B cell (primary cell): ENCODE measurements at regions not wholly inside any gene's neighbourhood (a gene's known extent, or its start where the extent isn't known, plus 50 kb on each side); places are given as distances from the start of the nearest gene placed in this dataset.

Source experiments
- ATAC-seq: fragments of 200-7000 bp; cut with Tn5 transposase; one replicate; pipeline ENCODE4 v1.10.0; 2021; ENCODE audit warnings: low read depth, mild to moderate bottlenecking, moderate number of reproducible peaks, moderate library complexity
- CTCF ChIA-PET: fragments of 350-600 bp; sonication (Branson Sonifier 250); formaldehyde crosslinking; loops from one replicate; lab custom pipeline; 2021; ENCODE audit warnings: antibody characterized with exemption, inconsistent platforms; lab: Charles Lee
- POLR2A ChIA-PET: fragments of 350-600 bp; sonication (Branson Sonifier 250); formaldehyde crosslinking; loops from one replicate; lab custom pipeline; 2021; ENCODE audit warnings: antibody characterized with exemption; lab: Charles Lee
- DNase-seq: peaks from one replicate; pipeline ENCODE4 v3.0.0; 2013
- H2AFZ ChIP-seq: 2 replicates; pipeline ENCODE4 v1.6.1; 2012; ENCODE audit warnings: mild to moderate bottlenecking, low read depth, low read length; ENCODE audit not compliant: insufficient read depth, poor library complexity, severe bottlenecking
- H3K27ac ChIP-seq, 2 donors: 1 replicate in 1 of 2; 2 replicates in 1 of 2; pipeline ENCODE4 v1.5.1; 2012 to 2013; ENCODE audit warnings: low read length in 2 of 2, mild to moderate bottlenecking in 2 of 2, moderate library complexity in 1 of 2
- H3K27me3 ChIP-seq, 4 experiments: fragments of 200-600 bp in 1 of 4; sonication (generic) in 1 of 4; replicated peaks in 1 of 4; 1 replicate in 2 of 4; 2 replicates in 2 of 4; pipeline versions ENCODE4 v1.6.1 to v1.7.0; 2013 to 2016; ENCODE audit warnings: low read length in 3 of 4, mild to moderate bottlenecking in 2 of 4, mixed read lengths in 1 of 4, moderate library complexity in 1 of 4; ENCODE audit not compliant: insufficient read depth in 4 of 4, control insufficient read depth in 3 of 4; ENCODE audit errors: control extremely low read depth in 1 of 4
- H3K36me3 ChIP-seq, 2 experiments: replicated peaks in 1 of 2; 1 replicate in 1 of 2; 2 replicates in 1 of 2; pipeline versions ENCODE4 v1.6.1 to v1.7.1; 2013; ENCODE audit warnings: low read length in 1 of 2; ENCODE audit not compliant: insufficient read depth in 2 of 2, control insufficient read depth in 1 of 2; ENCODE audit errors: control extremely low read depth in 1 of 2, extremely low read depth in 1 of 2
- H3K4me1 ChIP-seq, 2 donors: fragments of 200-600 bp in 1 of 2; sonication (generic) in 1 of 2; 1 replicate in 1 of 2; 2 replicates in 1 of 2; pipeline versions ENCODE4 v1.5.1 to v1.6.1; 2013 to 2017; ENCODE audit warnings: low read length in 2 of 2; ENCODE audit not compliant: control insufficient read depth in 2 of 2, insufficient read depth in 2 of 2
- H3K4me2 ChIP-seq: replicated peaks from 2 replicates; pipeline ENCODE3; 2012; ENCODE audit warnings: mild to moderate bottlenecking, low read depth, low read length; ENCODE audit not compliant: poor library complexity, severe bottlenecking
- H3K4me3 ChIP-seq, 5 experiments: fragments of 200-600 bp in 1 of 5; sonication (generic) in 1 of 5; 1 replicate in 3 of 5; 2 replicates in 2 of 5; pipeline versions ENCODE4 v1.5.1 to v1.7.0; 2011 to 2016; ENCODE audit warnings: low read length in 4 of 5, mild to moderate bottlenecking in 4 of 5, low read depth in 2 of 5, control low read depth in 1 of 5, moderate library complexity in 1 of 5; ENCODE audit not compliant: insufficient read depth in 1 of 5; ENCODE audit errors: control extremely low read depth in 1 of 5, extremely low read depth in 1 of 5
- H3K79me2 ChIP-seq: fragments of 200-600 bp; sonication (generic); one replicate; pipeline ENCODE4 v1.6.0; 2016; ENCODE audit warnings: low read length; ENCODE audit not compliant: control insufficient read depth, insufficient read depth
- H3K9ac ChIP-seq: fragments of 200-600 bp; sonication (generic); 2 replicates; pipeline ENCODE4 v1.6.1; 2017; ENCODE audit warnings: mild to moderate bottlenecking, low read length, moderate library complexity
- H3K9me3 ChIP-seq, 3 donors: one replicate each; pipeline versions ENCODE4 v1.6.1 to v1.7.1; 2013; ENCODE audit warnings: low read length in 2 of 3; ENCODE audit not compliant: control insufficient read depth in 2 of 3, insufficient read depth in 1 of 3; ENCODE audit errors: control extremely low read depth in 1 of 3
- H4K20me1 ChIP-seq: 2 replicates; pipeline ENCODE4 v1.6.0; 2012; ENCODE audit warnings: mild to moderate bottlenecking, low read length; ENCODE audit not compliant: insufficient read depth, control insufficient read depth, poor library complexity, severe bottlenecking
- H3K27ac Mint-ChIP-seq: one replicate; pipeline ENCODE4 v1.8.0; 2021; ENCODE audit warnings: mixed read lengths
- H3K27me3 Mint-ChIP-seq: one replicate; pipeline ENCODE4 v1.8.0; 2021; ENCODE audit warnings: mixed read lengths
- H3K4me1 Mint-ChIP-seq: one replicate; pipeline ENCODE4 v1.8.0; 2021; ENCODE audit warnings: mixed read lengths
- H3K4me3 Mint-ChIP-seq: one replicate; pipeline ENCODE4 v1.8.0; 2021; ENCODE audit warnings: mixed read lengths
- H3K9me3 Mint-ChIP-seq: one replicate; pipeline ENCODE4 v1.8.0; 2022; ENCODE audit warnings: mixed read lengths; ENCODE audit not compliant: insufficient read depth
- CTCF ChIP-seq: fragments of 200-600 bp; IDR thresholded peaks from one replicate; pipeline ENCODE4 v1.8.0; 2022; ENCODE audit warnings: antibody characterized with exemption, mild to moderate bottlenecking
- EZH2 ChIP-seq: IDR thresholded peaks from 2 replicates; pipeline ENCODE4 v1.6.1; 2012; ENCODE audit warnings: borderline replicate concordance, low read depth, mild to moderate bottlenecking, moderate library complexity, low read length; ENCODE audit not compliant: insufficient read depth, poor library complexity, severe bottlenecking
- WGBS: methylation state at CpG from one replicate; pipeline ENCODE4 v1.1.5; 2013; ENCODE audit warnings: missing lambda C conversion rate; ENCODE audit not compliant: insufficient coverage; 5-methylcytosine and 5-hydroxymethylcytosine counted together
- intact Hi-C: fragments of 100-400 bp; cut with micrococcal nuclease; formaldehyde crosslinking; loops from one replicate; pipeline ENCODE4 v1.10.0; 2022

GRCh38 chr16:79317026-79317425, 283.5 kb downstream of the MAF start:
- intact Hi-C loops: no loop called here
- no peak for TF ChIP-seq EZH2
- TF ChIP-seq CTCF: no peak
- no peak overlapping the region for H3K4me3 Mint-ChIP-seq
- ChIA-PET CTCF (no interaction called here), POLR2A (no interaction called here)
- Histone ChIP-seq H4K20me1 (no peaks in the 10 kb centered on the region), H3K4me1 (no peaks in the 10 kb centered on the region), H3K9me3 (peaks cover 0 to 6% (median 0%) of the 10 kb centered on the region in 3 donors), H3K27me3 (peaks cover 0 to 13% (median 7%) of the 10 kb centered on the region in 4 experiments), H3K36me3 (no peaks in the 10 kb centered on the region), H3K4me2 (no peak overlapping the region), H3K4me3 (no peak overlapping the region), H3K79me2 (no peaks in the 10 kb centered on the region), H2AFZ (no peak overlapping the region), H3K27ac (no peak overlapping the region), H3K9ac (no peak overlapping the region)
- ATAC-seq (no peak), DNase-seq (no peak)
- H3K27ac Mint-ChIP-seq: no peak overlapping the region
- no peaks in the 10 kb centered on the region for H3K9me3 Mint-ChIP-seq
- H3K4me1 Mint-ChIP-seq: peaks cover 7% of the 10 kb centered on the region
- peaks cover 59% of the 10 kb centered on the region for H3K27me3 Mint-ChIP-seq

- no peaks in the 10 kb centered on the region for H3K79me2 ChIP-seq
- no peak overlapping the region for H3K4me3 Mint-ChIP-seq
- ChIA-PET CTCF (no interaction called here), POLR2A (no interaction called here)
- no peak overlapping the region for H3K4me3 ChIP-seq
- H3K27ac Mint-ChIP-seq: no peak overlapping the region
- no peak overlapping the region for H3K9ac ChIP-seq
- no peaks in the 10 kb centered on the region for H3K9me3 Mint-ChIP-seq
- no peak overlapping the region for H2AFZ ChIP-seq
- DNase-seq: no peak
- no peaks in the 10 kb centered on the region for H3K36me3 ChIP-seq
- TF ChIP-seq CTCF (no peak), EZH2 (no peak)
- H3K4me2 ChIP-seq: no peak overlapping the region
- H3K27me3 ChIP-seq: peaks cover 0 to 13% (median 7%) of the 10 kb centered on the region in 4 experiments
- 71% methylated on average over 7 of the region's 8 CpGs for WGBS
- peaks cover 0 to 6% (median 0%) of the 10 kb centered on the region in 3 donors for H3K9me3 ChIP-seq
- peaks cover 7% of the 10 kb centered on the region for H3K4me1 Mint-ChIP-seq
- no peaks in the 10 kb centered on the region for H4K20me1 ChIP-seq
- intact Hi-C loops: no loop called here
- H3K27me3 Mint-ChIP-seq: peaks cover 55% of the 10 kb centered on the region
- no peak overlapping the region for H3K27ac ChIP-seq
- ATAC-seq: no peak
- no peaks in the 10 kb centered on the region for H3K4me1 ChIP-seq
Measured at GRCh38 chr16:79316004-79316458, 284.5 kb downstream of the MAF start.
